SKM-1 treated with dmso at 0.1 percent for 144 hours (cell line): ENCODE measurements at regions not wholly inside any gene's neighbourhood (a gene's known extent, or its start where the extent isn't known, plus 50 kb on each side); places are given as distances from the start of the nearest gene placed in this dataset.

Source experiments
- DNase-seq: peaks from one replicate; lab custom pipeline; 2025; ENCODE audit not compliant: unreplicated experiment; lab: John Stamatoyannopoulos, UW

DNA sequence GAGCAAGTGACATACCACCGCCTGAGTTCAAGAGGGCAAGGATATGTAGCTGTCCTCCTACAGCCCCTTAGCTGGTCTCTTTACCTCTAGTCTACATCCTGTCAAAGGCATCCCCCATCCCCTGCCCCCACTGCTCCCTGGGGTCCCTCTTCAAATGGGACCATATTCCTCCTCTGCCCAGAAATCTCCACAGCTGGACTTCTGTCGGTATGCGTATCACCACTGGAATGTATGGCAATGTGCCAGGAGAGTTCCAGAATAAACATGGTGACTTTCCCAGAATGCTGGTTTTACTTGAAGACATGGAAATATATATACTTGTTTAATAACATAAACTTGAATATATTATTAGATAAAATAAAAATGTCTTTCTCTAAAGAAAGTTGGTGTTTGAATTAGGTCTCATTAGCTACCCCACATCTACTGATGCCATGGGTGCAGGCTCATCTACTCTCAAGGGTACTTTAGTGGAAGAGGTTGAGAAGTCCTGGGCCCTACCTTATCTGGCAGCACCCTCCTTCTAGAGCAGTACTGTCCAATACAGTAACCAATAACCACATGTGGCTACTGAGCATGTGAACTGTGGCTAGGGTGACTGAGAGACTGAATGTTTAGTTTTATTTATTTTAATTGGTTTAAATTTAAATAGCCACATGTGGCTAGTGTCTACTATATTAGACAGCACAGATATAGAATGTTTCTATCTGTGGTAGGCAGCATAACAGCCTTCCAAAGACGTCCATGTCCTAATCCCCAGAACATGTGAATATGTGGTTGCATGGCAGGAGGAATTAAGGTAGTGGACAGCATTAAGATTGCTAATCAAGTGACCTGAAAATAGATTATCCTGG, 181.7 kb upstream of the SLC30A5 start:
- no peak for DNase-seq

DNA sequence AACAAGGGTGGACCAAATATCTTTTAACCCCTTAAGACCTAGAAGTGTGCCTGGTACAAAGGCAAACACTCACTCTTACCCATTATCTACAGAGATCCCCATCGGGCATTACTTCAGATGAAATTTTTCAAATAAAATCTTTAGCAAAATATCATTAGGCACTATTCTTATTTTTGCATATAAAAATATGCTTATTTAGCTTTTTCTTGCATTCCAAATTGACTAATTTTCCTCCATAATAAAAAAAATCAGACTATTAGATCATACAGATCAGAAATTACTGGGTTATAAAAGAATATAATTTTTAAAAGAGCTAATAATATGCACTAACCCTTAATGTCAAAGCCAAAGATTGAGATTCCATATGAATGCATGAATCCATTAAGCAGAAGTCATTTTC, 178.7 kb upstream of the SLC30A5 start:
- DNase-seq: no peak

- no peak for DNase-seq
Measured at GRCh38 chr5:68918306-68918705, 175.5 kb upstream of the SLC30A5 start.

DNA sequence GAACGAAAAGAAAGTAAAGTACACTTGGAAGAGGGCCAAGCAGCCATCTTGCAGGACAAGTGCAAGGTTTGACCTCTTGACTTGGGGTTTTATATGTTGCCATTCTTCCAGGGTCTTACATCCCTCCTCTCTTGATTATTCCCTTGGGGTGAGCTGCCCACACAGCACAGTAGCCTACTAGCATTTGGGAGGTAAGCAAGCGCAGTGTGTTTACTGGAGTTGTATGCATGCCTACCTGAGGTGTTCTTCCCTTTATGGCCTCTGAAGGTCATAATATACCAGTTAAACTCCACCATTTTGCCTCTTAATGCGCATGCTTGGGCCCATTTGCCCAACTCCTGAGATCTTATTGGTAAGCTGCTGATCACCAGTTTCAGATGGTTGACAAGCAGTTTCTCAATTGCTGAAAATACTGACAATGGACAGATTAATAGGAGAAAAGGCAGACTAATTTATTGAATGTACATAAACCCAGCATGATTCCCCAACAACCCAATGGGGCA, 173.8 kb upstream of the SLC30A5 start:
- no peak for DNase-seq

DNA sequence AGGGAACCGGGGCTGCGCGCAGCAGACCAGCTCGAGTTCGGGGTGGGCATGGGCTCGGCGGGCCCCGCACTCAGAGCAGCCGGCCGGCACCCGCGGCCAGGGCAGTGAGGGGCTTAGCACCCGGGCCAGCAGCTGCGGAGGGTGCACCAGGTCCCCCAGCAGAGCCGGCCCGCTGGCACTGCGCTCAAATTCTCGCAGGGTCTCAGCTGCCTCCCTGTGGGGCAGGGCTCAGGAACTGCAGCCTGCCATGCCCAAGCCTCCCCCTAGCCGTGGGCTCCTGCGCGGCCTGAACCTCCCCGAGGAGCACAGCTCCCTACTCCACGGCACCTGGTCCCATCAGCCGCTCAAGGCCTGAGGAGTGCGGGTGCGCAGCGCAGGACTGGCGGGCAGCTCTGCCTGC, 172.9 kb upstream of the SLC30A5 start:
- no peak for DNase-seq

GRCh38 chr5:68922172-68922987, 171.4 kb upstream of the SLC30A5 start:
- DNase-seq: no peak

GRCh38 chr5:68924481-68925145, 169.2 kb upstream of the SLC30A5 start:
- no peak for DNase-seq

- DNase-seq: no peak
Measured at GRCh38 chr5:68928617-68929302, 165.1 kb upstream of the SLC30A5 start.

DNA sequence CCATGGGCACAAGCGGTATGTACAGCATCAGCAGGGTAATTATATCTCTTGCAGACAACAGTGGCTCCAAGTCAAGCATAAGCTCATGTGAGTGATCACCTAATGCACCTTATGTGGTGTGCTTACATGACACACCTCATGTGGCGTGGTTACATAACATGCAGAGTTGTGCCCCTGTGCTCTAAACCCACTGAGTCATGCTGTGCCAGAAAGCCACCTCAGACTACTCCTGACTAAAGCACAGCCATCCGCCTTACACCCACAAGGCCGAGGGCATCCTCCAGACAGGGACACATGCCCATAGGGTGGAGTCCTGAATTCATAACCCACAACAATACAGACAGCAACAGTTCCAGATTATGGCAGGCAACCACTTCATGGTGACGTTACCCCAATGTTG, 163.7 kb upstream of the SLC30A5 start:
- DNase-seq: no peak

- no peak for DNase-seq
Measured at GRCh38 chr5:68932830-68933434, 160.9 kb upstream of the SLC30A5 start.

GRCh38 chr5:68942169-68942568, 151.6 kb upstream of the SLC30A5 start:
- DNase-seq: no peak

- DNase-seq: no peak
Measured at GRCh38 chr5:68946728-68947127, 147.1 kb upstream of the SLC30A5 start.

GRCh38 chr5:68947986-68948385, 145.8 kb upstream of the SLC30A5 start:
- no peak for DNase-seq

DNA sequence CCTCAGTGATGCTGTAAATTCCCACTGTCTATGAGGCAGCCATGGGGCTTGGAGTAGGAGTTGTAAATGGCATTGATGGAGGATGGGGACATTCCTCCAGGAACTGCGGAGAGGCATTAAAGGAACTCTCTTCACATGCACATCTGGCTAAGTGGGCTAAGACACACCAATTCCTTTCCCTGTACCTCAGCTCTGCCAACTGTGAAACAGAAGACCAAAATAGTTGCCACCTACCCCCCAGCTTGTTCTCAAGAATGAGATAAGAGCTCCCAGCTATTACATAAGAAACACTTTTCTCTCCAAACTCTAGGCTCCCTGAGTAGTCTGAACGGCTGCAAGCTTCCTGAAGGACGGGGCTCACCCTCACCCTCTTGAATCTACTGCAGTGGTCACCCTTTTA, 144.6 kb upstream of the SLC30A5 start:
- no peak for DNase-seq

- no peak for DNase-seq
Measured at GRCh38 chr5:68949711-68950110, 144.1 kb upstream of the SLC30A5 start.

- DNase-seq: no peak
Measured at GRCh38 chr5:68950125-68950524, 143.7 kb upstream of the SLC30A5 start.

GRCh38 chr5:68950930-68951329, 142.9 kb upstream of the SLC30A5 start:
- no peak for DNase-seq

DNA sequence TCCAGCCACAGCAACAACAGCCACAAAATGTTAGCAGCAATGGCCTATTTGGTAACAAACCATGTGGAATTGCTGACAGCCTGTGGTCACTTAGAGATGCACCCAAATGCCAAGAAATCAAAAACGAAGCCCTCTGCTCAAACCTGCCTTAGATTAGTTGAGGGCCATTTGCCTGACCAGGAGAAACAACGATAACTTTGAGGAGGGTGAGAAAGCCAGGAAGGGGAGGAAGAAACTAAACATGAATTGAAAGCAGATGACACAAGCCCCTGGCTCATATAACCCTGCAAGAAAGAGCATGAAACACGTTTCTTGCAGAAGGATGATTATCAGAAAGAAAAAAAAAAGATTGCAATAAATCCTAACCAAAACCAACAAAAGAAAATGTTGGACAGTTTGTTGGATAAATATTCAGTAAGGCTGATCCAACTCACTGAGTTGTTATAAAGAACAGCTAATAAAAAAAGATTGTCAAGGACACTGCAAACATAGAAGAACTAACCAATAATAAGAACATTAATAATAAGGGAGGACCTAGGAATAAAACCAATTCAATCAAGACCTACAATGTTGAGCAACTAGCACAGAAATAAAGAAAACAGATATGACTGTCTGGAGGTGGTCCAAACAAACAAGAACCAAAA, 140.5 kb upstream of the SLC30A5 start:
- no peak for DNase-seq

DNA sequence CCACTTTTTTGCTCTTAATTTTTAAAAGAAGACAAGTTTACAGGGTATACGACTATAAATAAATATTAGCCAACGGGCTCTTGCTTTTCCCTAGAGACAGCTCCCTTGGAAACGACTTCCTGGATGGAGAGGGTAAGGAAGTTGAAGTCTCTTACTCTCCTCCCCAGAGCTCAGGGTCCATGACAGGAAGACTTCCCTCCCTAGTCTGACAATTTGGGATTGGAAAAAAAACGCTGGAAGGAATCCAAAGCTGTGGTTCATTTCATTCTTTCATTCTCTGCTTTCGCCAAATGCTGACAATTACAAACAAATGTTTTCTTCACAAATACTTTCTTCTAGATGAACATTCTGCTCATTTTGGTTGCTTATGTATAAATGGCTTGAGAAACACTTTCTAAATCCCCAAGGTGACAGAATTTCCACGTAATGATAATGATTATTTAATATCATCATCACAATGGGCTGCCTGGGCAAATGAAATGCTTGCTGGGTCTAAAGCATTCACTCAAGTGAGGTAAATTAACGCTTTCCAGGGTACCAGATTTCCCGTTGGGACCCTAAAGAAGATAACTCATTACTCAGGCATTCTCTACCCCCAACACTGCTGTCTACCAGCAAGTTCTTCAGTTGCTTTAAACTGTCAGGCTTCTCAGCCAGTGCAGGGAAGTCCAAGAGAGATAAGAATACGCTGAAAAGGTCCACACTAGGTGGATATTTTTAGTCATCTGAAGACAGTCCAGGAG, 139.8 kb upstream of the SLC30A5 start:
- DNase-seq: no peak

DNA sequence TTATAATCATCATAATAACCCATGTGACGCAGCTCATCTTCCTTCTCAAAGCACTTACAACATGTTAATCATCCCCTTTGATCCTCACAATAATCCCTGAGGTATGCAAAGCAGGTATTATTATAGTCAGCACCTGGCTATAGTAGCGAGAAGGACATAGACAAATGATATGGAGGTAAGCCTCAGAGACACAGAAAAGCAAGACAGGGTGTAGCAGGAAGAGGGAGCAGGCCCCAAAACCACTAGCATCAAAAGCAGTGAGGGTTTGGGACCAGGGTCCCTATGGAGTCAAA, 139.2 kb upstream of the SLC30A5 start:
- no peak for DNase-seq
